Neural progenitor cell (in vitro differentiated cells): ENCODE measurements at regions not wholly inside any gene's neighbourhood (a gene's known extent, or its start where the extent isn't known, plus 50 kb on each side); places are given as distances from the start of the nearest gene placed in this dataset.

Experiments used
- CTCF ChIP-seq: fragments of 200-600 bp; sonication (generic); IDR thresholded peaks from 2 replicates; pipeline ENCODE4 v1.5.1; 2017; ENCODE audit warnings: antibody characterized with exemption, mild to moderate bottlenecking
- EZH2 ChIP-seq: fragments of 200-600 bp; sonication (generic); IDR thresholded peaks from 2 replicates; pipeline ENCODE4 v1.6.1; 2017; ENCODE audit warnings: antibody characterized with exemption, mild to moderate bottlenecking, moderate library complexity
- EZH2phosphoT487 ChIP-seq: fragments of 200-600 bp; sonication (generic); IDR thresholded peaks from 2 replicates; pipeline ENCODE4 v1.6.1; 2017; ENCODE audit warnings: antibody characterized with exemption

GRCh38 chr16:62353355-62353754, 317.1 kb upstream of the CDH8 start:
- TF ChIP-seq CTCF (no peak), EZH2 (no peak), EZH2phosphoT487 (no peak)
